GM13977 (cell line): ENCODE measurements at regions not wholly inside any gene's neighbourhood (a gene's known extent, or its start where the extent isn't known, plus 50 kb on each side); places are given as distances from the start of the nearest gene placed in this dataset.

Experiments used
- DNase-seq: peaks from one replicate; pipeline ENCODE4 v3.0.0; 2012; ENCODE audit warnings: low spot score
- CTCF ChIP-seq: IDR thresholded peaks from 2 replicates; pipeline ENCODE4 v1.5.1; 2012; ENCODE audit warnings: mild to moderate bottlenecking, control low read depth; ENCODE audit not compliant: insufficient read depth; ENCODE audit errors: extremely low read depth, missing control alignments
- in situ Hi-C: fragments of 300-500 bp; cut with MboI; formaldehyde crosslinking; loops from one replicate; pipeline ENCODE4 v1.12.0; 2022; ENCODE audit warnings: low sequenced_read_pairs, low pct_unique_long_range_greater_than_20kb, mixed read lengths, inconsistent platforms; ENCODE audit not compliant: unreplicated experiment

- peak; percentile 26 for TF ChIP-seq CTCF
- DNase-seq = no peak
- in situ Hi-C loops = no loop called here
Observed at GRCh38 chr4:151530783-151531182, 121.8 kb downstream of the FHIP1A start.

- no peak for DNase-seq
- in situ Hi-C loops = no loop called here
Observed at GRCh38 chr4:151532001-151532708, 123.2 kb downstream of the FHIP1A start.

GRCh38 chr4:151534195-151534594 lies 125.2 kb downstream of the FHIP1A start:
- in situ Hi-C loops = no loop called here
- TF ChIP-seq CTCF = no peak
- DNase-seq = no peak

More at GRCh38 chr4:151532001-151532708, 123.2 kb downstream of the FHIP1A start:
- TF ChIP-seq CTCF = no peak

GRCh38 chr4:151535366-151535765 lies 126.4 kb downstream of the FHIP1A start:
- no peak for TF ChIP-seq CTCF
- DNase-seq = no peak
- in situ Hi-C loops = no loop called here

- TF ChIP-seq CTCF = no peak
- in situ Hi-C loops = no loop called here
- DNase-seq = no peak
Observed at GRCh38 chr4:151537687-151538086, 128.7 kb downstream of the FHIP1A start.

GRCh38 chr4:151538963-151539362 lies 130.0 kb downstream of the FHIP1A start:
- in situ Hi-C loops = no loop called here
- TF ChIP-seq CTCF = no peak
- DNase-seq = no peak
